H9 (cell line): ENCODE measurements at regions not wholly inside any gene's neighbourhood (a gene's known extent, or its start where the extent isn't known, plus 50 kb on each side); places are given as distances from the start of the nearest gene placed in this dataset.

Experiments used
- DNase-seq: peaks from one replicate; pipeline ENCODE4 v3.0.0-alpha.2; 2017
- H2AFZ ChIP-seq: one replicate; pipeline ENCODE4 v1.6.1; 2013; ENCODE audit warnings: mild to moderate bottlenecking, low read length, control low read depth, moderate library complexity
- H2AK5ac ChIP-seq: 2 replicates; pipeline ENCODE4 v1.6.1; 2013; ENCODE audit warnings: low read length, control low read depth, mixed read lengths; ENCODE audit not compliant: insufficient read length
- H2BK120ac ChIP-seq: one replicate; pipeline ENCODE4 v1.6.1; 2013; ENCODE audit warnings: low read depth, mild to moderate bottlenecking, low read length, control low read depth, inconsistent platforms; ENCODE audit not compliant: poor library complexity, severe bottlenecking
- H2BK12ac ChIP-seq: 2 replicates; pipeline ENCODE4 v1.6.1; 2013; ENCODE audit warnings: low read length, control low read depth, mixed read lengths, low read depth; ENCODE audit not compliant: insufficient read length
- H2BK15ac ChIP-seq: 2 replicates; pipeline ENCODE4 v1.6.1; 2013; ENCODE audit warnings: low read depth, low read length, control low read depth
- H2BK20ac ChIP-seq: one replicate; pipeline ENCODE4 v1.6.1; 2013; ENCODE audit warnings: low read depth, mild to moderate bottlenecking, low read length, control low read depth, inconsistent platforms; ENCODE audit not compliant: poor library complexity, severe bottlenecking
- H2BK5ac ChIP-seq: 2 replicates; pipeline ENCODE4 v1.6.1; 2013; ENCODE audit warnings: low read length, control low read depth, mixed read lengths; ENCODE audit not compliant: insufficient read length
- H3K14ac ChIP-seq: 2 replicates; pipeline ENCODE4 v1.6.1; 2013; ENCODE audit warnings: low read length, control low read depth; ENCODE audit not compliant: insufficient read depth
- H3K18ac ChIP-seq: 2 replicates; pipeline ENCODE4 v1.6.1; 2013; ENCODE audit warnings: low read depth, mild to moderate bottlenecking, mixed read lengths, low read length, control low read depth; ENCODE audit not compliant: insufficient read length
- H3K23ac ChIP-seq: 2 replicates; pipeline ENCODE4 v1.6.1; 2013; ENCODE audit warnings: low read length, control low read depth, mixed read lengths, low read depth; ENCODE audit not compliant: insufficient read length
- H3K23me2 ChIP-seq: 2 replicates; pipeline ENCODE4 v1.6.1; 2013; ENCODE audit warnings: low read depth, mild to moderate bottlenecking, mixed read lengths, low read length, control low read depth; ENCODE audit not compliant: insufficient read length, poor library complexity, severe bottlenecking
- H3K27ac ChIP-seq: 2 replicates; pipeline ENCODE4 v1.5.1; 2013; ENCODE audit warnings: low read length, control low read depth, mixed read lengths, low read depth; ENCODE audit not compliant: insufficient read length
- H3K27me3 ChIP-seq: 2 replicates; pipeline ENCODE4 v1.6.1; 2013; ENCODE audit warnings: low read length, control low read depth, inconsistent platforms; ENCODE audit not compliant: insufficient read depth
- H3K4ac ChIP-seq: 2 replicates; pipeline ENCODE4 v1.6.1; 2013; ENCODE audit warnings: low read depth, mild to moderate bottlenecking, control low read depth, inconsistent platforms, low read length, moderate library complexity
- H3K4me1 ChIP-seq: 2 replicates; pipeline ENCODE4 v1.6.1; 2013; ENCODE audit warnings: low read length, control low read depth, inconsistent platforms; ENCODE audit not compliant: insufficient read depth
- H3K4me2 ChIP-seq: 2 replicates; pipeline ENCODE4 v1.6.1; 2013; ENCODE audit warnings: low read length, control low read depth, mixed read lengths; ENCODE audit not compliant: insufficient read length, insufficient read depth
- H3K56ac ChIP-seq: 2 replicates; pipeline ENCODE4 v1.6.1; 2013; ENCODE audit warnings: low read depth, mild to moderate bottlenecking, mixed read lengths, low read length, control low read depth; ENCODE audit not compliant: insufficient read length
- H3K79me1 ChIP-seq: 2 replicates; pipeline ENCODE4 v1.6.1; 2013; ENCODE audit warnings: low read depth, mild to moderate bottlenecking, moderate library complexity, low read length, control low read depth, inconsistent platforms; ENCODE audit not compliant: insufficient read depth, poor library complexity, severe bottlenecking
- H3K79me2 ChIP-seq: 2 replicates; pipeline ENCODE4 v1.6.1; 2013; ENCODE audit warnings: low read length, control low read depth, inconsistent platforms; ENCODE audit not compliant: insufficient read depth
- H3K9ac ChIP-seq: 2 replicates; pipeline ENCODE4 v1.6.1; 2013; ENCODE audit warnings: low read length, control low read depth, mixed read lengths; ENCODE audit not compliant: insufficient read length; ENCODE audit errors: extremely low read depth
- H3K9me3 ChIP-seq: one replicate; pipeline ENCODE4 v1.6.1; 2013; ENCODE audit warnings: low read depth, low read length, inconsistent platforms; ENCODE audit not compliant: control insufficient read depth
- H3T11ph ChIP-seq: one replicate; pipeline ENCODE4 v1.6.1; 2013; ENCODE audit warnings: mild to moderate bottlenecking, low read length, control low read depth, inconsistent platforms
- H4K20me1 ChIP-seq: one replicate; pipeline ENCODE4 v1.6.1; 2013; ENCODE audit not compliant: control insufficient read depth, insufficient read length, insufficient read depth
- H4K5ac ChIP-seq: 2 replicates; pipeline ENCODE4 v1.6.1; 2013; ENCODE audit warnings: low read depth, mild to moderate bottlenecking, mixed read lengths, low read length, control low read depth; ENCODE audit not compliant: insufficient read length
- H4K8ac ChIP-seq: replicated peaks from 2 replicates; pipeline ENCODE4 v1.6.1; 2013; ENCODE audit warnings: low read length, control low read depth, mixed read lengths, low read depth; ENCODE audit not compliant: insufficient read length
- H4K91ac ChIP-seq: 2 replicates; pipeline ENCODE4 v1.6.1; 2013; ENCODE audit warnings: low read depth, mild to moderate bottlenecking, moderate library complexity, mixed read lengths, low read length, control low read depth; ENCODE audit not compliant: insufficient read length
- H3K27ac Mint-ChIP-seq, 3 experiments: 2 replicates in 2 of 3; 3 replicates in 1 of 3; pipeline ENCODE4 v1.8.0; 2020 to 2021; ENCODE audit warnings: mixed read lengths in 3 of 3, mild to moderate bottlenecking in 1 of 3, moderate library complexity in 1 of 3
- H3K27me3 Mint-ChIP-seq: 2 replicates; pipeline ENCODE4 v1.8.0; 2021; ENCODE audit warnings: low read depth, mild to moderate bottlenecking, moderate library complexity, mixed read lengths
- H3K36me3 Mint-ChIP-seq, 3 experiments: 2 replicates in 2 of 3; 3 replicates in 1 of 3; pipeline ENCODE4 v1.8.0; 2020 to 2021; ENCODE audit warnings: low read depth in 3 of 3, mixed read lengths in 3 of 3; ENCODE audit not compliant: insufficient read depth in 1 of 3
- H3K4me1 Mint-ChIP-seq, 2 experiments: 2 replicates each; pipeline ENCODE4 v1.8.0; 2020; ENCODE audit warnings: mixed read lengths in 2 of 2
- H3K4me3 Mint-ChIP-seq, 2 experiments: 2 replicates in 1 of 2; 3 replicates in 1 of 2; pipeline ENCODE4 v1.8.0; 2020 to 2021; ENCODE audit warnings: mild to moderate bottlenecking in 2 of 2, mixed read lengths in 2 of 2, moderate library complexity in 1 of 2
- H3K9me3 Mint-ChIP-seq, 2 experiments: 2 replicates in 1 of 2; 3 replicates in 1 of 2; pipeline ENCODE4 v1.8.0; 2020; ENCODE audit warnings: mild to moderate bottlenecking in 2 of 2, mixed read lengths in 2 of 2, moderate library complexity in 1 of 2
- CTCF ChIP-seq: fragments of 200-600 bp; sonication (generic); conservative IDR thresholded peaks from 3 replicates; pipeline ENCODE4 v1.8.0; 2021; ENCODE audit warnings: antibody characterized with exemption, mild to moderate bottlenecking
- WGBS: extraction: QIAGEN DNeasy Blood & Tissue Kit; methylation state at CpG from one replicate; pipeline ENCODE4 v1.1.7; 2013; ENCODE audit warnings: missing lambda C conversion rate, low lambda C conversion rate, mixed read lengths; ENCODE audit not compliant: insufficient read length; ENCODE audit errors: extremely low coverage; 5-methylcytosine and 5-hydroxymethylcytosine counted together

DNA sequence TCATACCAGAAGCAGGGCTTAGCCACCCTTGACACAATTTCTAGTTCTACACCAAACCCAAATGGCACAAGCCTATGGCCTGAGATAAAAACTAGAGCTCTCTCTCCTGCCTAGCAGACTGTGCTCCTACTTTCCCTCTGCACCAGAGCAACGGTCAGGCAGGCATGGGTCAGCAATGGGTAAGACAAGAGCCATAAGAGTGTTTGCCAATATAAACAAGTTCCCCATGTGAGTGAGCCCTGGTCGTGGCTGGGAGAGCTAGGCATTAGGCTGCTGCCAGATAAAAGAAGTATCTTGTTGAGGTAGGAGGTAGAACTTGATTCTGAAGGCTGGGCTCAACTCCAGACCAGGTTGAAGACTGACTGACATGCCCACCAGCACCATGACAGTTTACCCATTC is 1979.1 kb downstream of the OLFM4 start:
- Histone ChIP-seq H3K79me1 (no peaks in the 10 kb centered on the region), H4K91ac (no peak overlapping the region), H3K27ac (no peak overlapping the region), H3K27me3 (no peaks in the 10 kb centered on the region), H4K8ac (no peak overlapping the region), H3K14ac (no peak overlapping the region), H3K4me2 (no peak overlapping the region), H2BK20ac (no peak overlapping the region), H2AK5ac (no peak overlapping the region), H3K23ac (no peak overlapping the region), H2BK12ac (no peak overlapping the region), H3T11ph (no peak overlapping the region), H3K4me1 (peaks cover under 1% of the 10 kb centered on the region; the same call in 1 of the 2 replicates), H3K23me2 (no peaks in the 10 kb centered on the region), H4K5ac (no peak overlapping the region), H3K79me2 (no peaks in the 10 kb centered on the region), H2BK5ac (no peak overlapping the region), H2BK15ac (no peak overlapping the region), H2BK120ac (no peak overlapping the region), H4K20me1 (no peaks in the 10 kb centered on the region), H3K4ac (no peak overlapping the region), H3K9ac (no peak overlapping the region), H3K56ac (no peak overlapping the region), H3K9me3 (no peaks in the 10 kb centered on the region), H3K18ac (no peak overlapping the region), H2AFZ (no peak overlapping the region)
- TF ChIP-seq CTCF, result no peak
- Mint-ChIP-seq H3K36me3 (peaks cover 24 to 41% (median 37%) of the 10 kb centered on the region in 3 experiments), H3K27ac (no peak overlapping the region; a peak in 1 of 7 replicates), H3K4me3 (no peak overlapping the region), H3K4me1 (peaks cover 14 to 21% of the 10 kb centered on the region in 2 experiments), H3K9me3 (peaks cover 14 to 32% of the 10 kb centered on the region in 2 experiments), H3K27me3 (no peaks in the 10 kb centered on the region)
- no peak for DNase-seq
- WGBS, result no CpG with 5 or more reads among the region's 2 CpGs
